ENCODE measurements at regions not wholly inside any gene's neighbourhood (a gene's known extent, or its start where the extent isn't known, plus 50 kb on each side); places are given as distances from the start of the nearest gene placed in this dataset.

DNA sequence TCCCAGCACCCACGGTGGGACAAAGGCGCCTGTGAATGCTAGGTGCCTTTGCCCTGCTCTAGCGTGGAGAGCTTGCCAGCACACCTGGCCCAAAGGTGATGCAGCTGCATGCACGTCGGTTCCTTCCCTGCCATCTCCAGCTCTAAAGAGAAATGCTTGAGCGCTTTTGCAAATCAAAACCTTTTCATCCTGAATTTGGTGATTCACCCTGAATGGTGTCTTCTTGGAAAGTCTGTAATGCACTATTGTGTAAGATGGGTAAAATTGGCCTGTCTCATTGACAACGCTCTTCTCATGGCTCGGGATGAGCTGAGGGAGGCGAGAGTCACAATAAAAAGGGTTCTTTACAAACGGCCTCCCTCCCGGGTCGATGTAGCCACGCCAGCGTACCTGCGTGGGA is 103.1 kb upstream of the ID4 start:
- no peak overlapping the region for H3K4me3 ChIP-seq (ENCODE audit: low read depth, low read length)
- no peak for DNase-seq (ENCODE audit: low read depth)
- TF ChIP-seq MYC (IDR thresholded peaks at IDR 0.05; ENCODE audit: low read depth, low read length) (no peak), POLR2A (IDR thresholded peaks at IDR 0.05; ENCODE audit: extremely low read depth, insufficient read length) (no peak)
- TF ChIP-seq, protein P1, sequence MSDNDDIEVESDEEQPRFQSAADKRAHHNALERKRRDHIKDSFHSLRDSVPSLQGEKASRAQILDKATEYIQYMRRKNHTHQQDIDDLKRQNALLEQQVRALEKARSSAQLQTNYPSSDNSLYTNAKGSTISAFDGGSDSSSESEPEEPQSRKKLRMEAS (IDR thresholded peaks at IDR 0.05; ENCODE audit: low read depth, low read length) = no peak
- TF ChIP-seq, protein P2, sequence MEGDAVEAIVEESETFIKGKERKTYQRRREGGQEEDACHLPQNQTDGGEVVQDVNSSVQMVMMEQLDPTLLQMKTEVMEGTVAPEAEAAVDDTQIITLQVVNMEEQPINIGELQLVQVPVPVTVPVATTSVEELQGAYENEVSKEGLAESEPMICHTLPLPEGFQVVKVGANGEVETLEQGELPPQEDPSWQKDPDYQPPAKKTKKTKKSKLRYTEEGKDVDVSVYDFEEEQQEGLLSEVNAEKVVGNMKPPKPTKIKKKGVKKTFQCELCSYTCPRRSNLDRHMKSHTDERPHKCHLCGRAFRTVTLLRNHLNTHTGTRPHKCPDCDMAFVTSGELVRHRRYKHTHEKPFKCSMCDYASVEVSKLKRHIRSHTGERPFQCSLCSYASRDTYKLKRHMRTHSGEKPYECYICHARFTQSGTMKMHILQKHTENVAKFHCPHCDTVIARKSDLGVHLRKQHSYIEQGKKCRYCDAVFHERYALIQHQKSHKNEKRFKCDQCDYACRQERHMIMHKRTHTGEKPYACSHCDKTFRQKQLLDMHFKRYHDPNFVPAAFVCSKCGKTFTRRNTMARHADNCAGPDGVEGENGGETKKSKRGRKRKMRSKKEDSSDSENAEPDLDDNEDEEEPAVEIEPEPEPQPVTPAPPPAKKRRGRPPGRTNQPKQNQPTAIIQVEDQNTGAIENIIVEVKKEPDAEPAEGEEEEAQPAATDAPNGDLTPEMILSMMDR (IDR thresholded peaks at IDR 0.05; ENCODE audit: low read depth, low read length) = no peak

DNA sequence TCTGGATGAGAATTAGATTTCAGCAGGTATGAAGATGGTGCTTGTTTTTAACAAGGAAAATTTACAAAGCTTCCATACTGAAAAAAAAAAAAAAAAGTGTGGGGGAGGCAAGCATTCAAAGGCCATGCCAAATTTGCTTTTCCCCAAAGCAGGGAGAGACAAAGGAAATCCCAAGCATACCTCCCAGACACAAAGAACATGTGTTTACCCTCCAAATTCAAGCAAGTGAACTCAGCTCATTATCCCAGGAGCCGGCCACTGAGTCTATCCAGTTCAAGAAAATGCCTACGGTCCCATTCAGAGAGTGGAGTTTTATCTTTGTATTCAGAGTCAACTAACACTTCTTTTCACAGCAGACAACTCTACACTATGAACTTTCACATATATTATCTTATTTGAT is 102.7 kb upstream of the ID4 start:
- H3K4me3 ChIP-seq (ENCODE audit: low read depth, low read length) = no peak overlapping the region
- TF ChIP-seq, protein P2 (IDR thresholded peaks at IDR 0.05; ENCODE audit: low read depth, low read length) = no peak
- TF ChIP-seq POLR2A (IDR thresholded peaks at IDR 0.05; ENCODE audit: extremely low read depth, insufficient read length) (no peak), MYC (IDR thresholded peaks at IDR 0.05; ENCODE audit: low read depth, low read length) (no peak)
- TF ChIP-seq, protein P1 (IDR thresholded peaks at IDR 0.05; ENCODE audit: low read depth, low read length) = no peak
- DNase-seq (ENCODE audit: low read depth) = no peak

DNA sequence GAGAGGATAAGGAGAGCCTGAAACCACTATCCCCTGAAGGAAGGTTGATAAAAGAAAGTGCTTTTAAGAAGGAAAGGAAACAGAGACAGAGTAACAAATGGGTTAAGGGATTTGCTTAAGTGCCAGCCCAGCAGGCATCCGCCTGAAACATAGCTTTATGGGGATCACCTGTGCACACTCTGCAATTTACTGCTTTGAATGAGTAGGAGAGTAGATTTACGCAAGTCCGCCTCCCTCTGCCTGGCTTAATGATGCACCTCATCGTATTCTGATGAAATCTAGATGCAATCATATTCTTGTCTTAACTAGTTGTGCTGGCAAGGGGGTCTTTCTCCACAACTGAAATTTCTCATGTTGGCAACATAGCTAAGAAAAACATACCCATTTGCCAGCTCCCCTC is 101.1 kb upstream of the ID4 start:
- TF ChIP-seq POLR2A (IDR thresholded peaks at IDR 0.05; ENCODE audit: extremely low read depth, insufficient read length) (no peak), MYC (IDR thresholded peaks at IDR 0.05; ENCODE audit: low read depth, low read length) (no peak)
- TF ChIP-seq, protein P1 (IDR thresholded peaks at IDR 0.05; ENCODE audit: low read depth, low read length) = no peak
- TF ChIP-seq, protein P2 (IDR thresholded peaks at IDR 0.05; ENCODE audit: low read depth, low read length) = no peak
- DNase-seq (ENCODE audit: low read depth) = no peak
- no peak overlapping the region for H3K4me3 ChIP-seq (ENCODE audit: low read depth, low read length)

GRCh38 chr6:19738010-19738409 is 99.2 kb upstream of the ID4 start:
- TF ChIP-seq, protein P1 (IDR thresholded peaks at IDR 0.05; ENCODE audit: low read depth, low read length) = no peak
- TF ChIP-seq MYC (IDR thresholded peaks at IDR 0.05; ENCODE audit: low read depth, low read length) (no peak), POLR2A (IDR thresholded peaks at IDR 0.05; ENCODE audit: extremely low read depth, insufficient read length) (no peak)
- TF ChIP-seq, protein P2 (IDR thresholded peaks at IDR 0.05; ENCODE audit: low read depth, low read length) = no peak
- H3K4me3 ChIP-seq (ENCODE audit: low read depth, low read length) = no peak overlapping the region
- no peak for DNase-seq (ENCODE audit: low read depth)

GRCh38 chr6:19749722-19750121 is 87.4 kb upstream of the ID4 start:
- no peak for TF ChIP-seq MYC (IDR thresholded peaks at IDR 0.05; ENCODE audit: low read depth, low read length)
- TF ChIP-seq, protein P2 (IDR thresholded peaks at IDR 0.05; ENCODE audit: low read depth, low read length) = no peak
- no peak for TF ChIP-seq POLR2A (IDR thresholded peaks at IDR 0.05; ENCODE audit: extremely low read depth, insufficient read length)
- TF ChIP-seq, protein P1 (IDR thresholded peaks at IDR 0.05; ENCODE audit: low read depth, low read length) = no peak
- DNase-seq (ENCODE audit: low read depth) = no peak
- H3K4me3 ChIP-seq (ENCODE audit: low read depth, low read length) = no peak overlapping the region

DNA sequence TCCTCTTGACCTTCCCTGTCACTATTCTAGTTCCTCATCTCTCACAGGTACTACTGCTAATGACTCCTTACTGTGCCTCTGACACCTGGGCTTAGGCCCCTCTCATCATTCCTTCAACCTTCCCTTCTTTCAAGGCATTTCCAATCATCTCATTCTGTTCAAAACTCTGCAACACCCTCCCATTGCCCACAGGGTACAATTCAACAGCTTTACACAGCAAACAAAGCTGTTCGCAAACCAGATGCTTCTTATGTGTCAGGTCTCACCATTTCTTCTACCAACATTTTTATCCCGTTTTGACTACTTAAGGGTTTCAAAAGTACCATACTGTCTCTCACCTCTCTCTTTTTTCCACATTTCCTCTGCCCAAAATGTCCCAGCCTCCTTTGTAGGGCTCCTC is 84.4 kb upstream of the ID4 start:
- no peak overlapping the region for H3K4me3 ChIP-seq (ENCODE audit: low read depth, low read length)
- DNase-seq (ENCODE audit: low read depth) = no peak
- TF ChIP-seq MYC (IDR thresholded peaks at IDR 0.05; ENCODE audit: low read depth, low read length) = no peak
- no peak for TF ChIP-seq POLR2A (IDR thresholded peaks at IDR 0.05; ENCODE audit: extremely low read depth, insufficient read length)
- TF ChIP-seq, protein P2 (IDR thresholded peaks at IDR 0.05; ENCODE audit: low read depth, low read length) = no peak
- TF ChIP-seq, protein P1 (IDR thresholded peaks at IDR 0.05; ENCODE audit: low read depth, low read length) = no peak
